SU-DHL-6 (cell line): ENCODE measurements at regions not wholly inside any gene's neighbourhood (a gene's known extent, or its start where the extent isn't known, plus 50 kb on each side); places are given as distances from the start of the nearest gene placed in this dataset.

Experiments
- H2AFZ ChIP-seq: fragments of 200-600 bp; sonication (generic); 2 replicates; pipeline ENCODE4 v1.6.1; 2014; ENCODE audit warnings: low read depth, mild to moderate bottlenecking, moderate library complexity, mixed read lengths, antibody characterized with exemption, low read length; ENCODE audit not compliant: severe bottlenecking
- H3F3A ChIP-seq: fragments of 200-600 bp; shearing (Covaris generic); 2 replicates; pipeline ENCODE4 v1.6.0; 2016; ENCODE audit warnings: antibody characterized with exemption, mild to moderate bottlenecking; ENCODE audit not compliant: insufficient read depth
- H3K27ac ChIP-seq: fragments of 200-600 bp; sonication (generic); 2 replicates; pipeline ENCODE4 v1.5.1; 2016; ENCODE audit warnings: low read depth, mild to moderate bottlenecking, low read length, moderate library complexity, mixed read lengths
- H3K27me3 ChIP-seq: fragments of 200-600 bp; sonication (generic), shearing (Covaris generic); 2 replicates; pipeline ENCODE4 v1.6.0; 2014; ENCODE audit warnings: mild to moderate bottlenecking, low read length
- H3K36me3 ChIP-seq: fragments of 200-600 bp; sonication (generic); 2 replicates; pipeline ENCODE4 v1.6.1; 2014; ENCODE audit warnings: mild to moderate bottlenecking, low read length, mixed read lengths
- H3K4me2 ChIP-seq: fragments of 300-600, 200-600 bp; shearing (Covaris generic), sonication (generic); 2 replicates; pipeline ENCODE4 v1.6.0; 2014; ENCODE audit warnings: low read length, low read depth, mild to moderate bottlenecking; ENCODE audit not compliant: poor library complexity, severe bottlenecking
- H3K4me3 ChIP-seq: fragments of 200-600 bp; sonication (generic); 2 replicates; pipeline ENCODE4 v1.5.1; 2014; ENCODE audit warnings: antibody characterized with exemption, low read length, mild to moderate bottlenecking, mixed read lengths; ENCODE audit not compliant: insufficient read depth, poor library complexity, severe bottlenecking
- H3K79me2 ChIP-seq: fragments of 200-600 bp; sonication (generic); 2 replicates; pipeline ENCODE4 v1.6.1; 2014; ENCODE audit warnings: mild to moderate bottlenecking, low read length, moderate library complexity; ENCODE audit not compliant: insufficient read depth
- H3K9ac ChIP-seq: fragments of 200-600 bp; sonication (generic); 2 replicates; pipeline ENCODE4 v1.7.0; 2014; ENCODE audit warnings: mild to moderate bottlenecking, low read length
- H3K9me2 ChIP-seq: fragments of 200-600 bp; sonication (generic); replicated peaks from 2 replicates; pipeline ENCODE4 v1.6.1; 2014; ENCODE audit warnings: low read length; ENCODE audit not compliant: insufficient read depth
- H3K9me3 ChIP-seq: fragments of 200-600 bp; sonication (generic); 2 replicates; pipeline ENCODE4 v1.6.1; 2014; ENCODE audit warnings: low read length, mixed read lengths; ENCODE audit not compliant: insufficient read depth
- H4K20me1 ChIP-seq: fragments of 200-600 bp; sonication (generic); 2 replicates; pipeline ENCODE4 v1.6.1; 2014; ENCODE audit warnings: low read depth, mild to moderate bottlenecking, antibody characterized with exemption, low read length, moderate library complexity, mixed read lengths
- EZH2phosphoT487 ChIP-seq: fragments of 200-600 bp; sonication (generic), shearing (Covaris generic); conservative IDR thresholded peaks from 2 replicates; pipeline ENCODE4 v1.6.1; 2018; ENCODE audit warnings: mild to moderate bottlenecking, antibody characterized with exemption, low read length, moderate library complexity, mixed read lengths
- TF ChIP-seq, protein P1 (sequence below): fragments of 200-600 bp; sonication (generic); IDR thresholded peaks from one replicate; pipeline ENCODE4 v1.5.1; 2017; ENCODE audit warnings: antibody characterized with exemption, mild to moderate bottlenecking, low read length, moderate library complexity; ENCODE audit not compliant: insufficient read depth, poor library complexity, severe bottlenecking

DNA sequence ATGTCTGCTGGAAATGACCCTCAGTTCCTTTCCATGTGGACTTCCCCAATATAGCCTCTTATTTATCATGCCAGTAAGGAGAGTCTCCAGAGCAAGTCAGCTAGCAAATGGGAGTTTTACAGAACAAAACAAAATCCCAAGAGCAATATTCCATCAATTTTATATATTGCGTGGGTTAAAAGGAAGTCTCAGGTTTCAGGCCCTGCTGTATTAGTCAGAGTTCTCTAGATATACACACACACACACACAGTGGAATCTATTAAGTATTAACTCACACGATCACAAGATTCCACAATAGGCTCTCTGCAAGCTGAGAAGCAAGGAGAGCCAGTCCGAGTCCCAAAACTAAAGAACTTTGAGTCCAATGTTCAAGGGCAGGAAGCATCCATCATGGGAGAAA lies 102.8 kb upstream of the MAP2 start:
- H2AFZ ChIP-seq = no peak overlapping the region
- no peaks in the 10 kb centered on the region for H3K36me3 ChIP-seq
- no peak overlapping the region for H3K27ac ChIP-seq
- no peak overlapping the region for H3K4me3 ChIP-seq
- H3K9me2 ChIP-seq = no peaks in the 10 kb centered on the region
- no peaks in the 10 kb centered on the region for H3K27me3 ChIP-seq
- no peaks in the 10 kb centered on the region for H3F3A ChIP-seq
- no peaks in the 10 kb centered on the region for H4K20me1 ChIP-seq
- H3K4me2 ChIP-seq = no peak overlapping the region
- no peaks in the 10 kb centered on the region for H3K9me3 ChIP-seq
- no peak for TF ChIP-seq EZH2phosphoT487
- TF ChIP-seq, protein P1, sequence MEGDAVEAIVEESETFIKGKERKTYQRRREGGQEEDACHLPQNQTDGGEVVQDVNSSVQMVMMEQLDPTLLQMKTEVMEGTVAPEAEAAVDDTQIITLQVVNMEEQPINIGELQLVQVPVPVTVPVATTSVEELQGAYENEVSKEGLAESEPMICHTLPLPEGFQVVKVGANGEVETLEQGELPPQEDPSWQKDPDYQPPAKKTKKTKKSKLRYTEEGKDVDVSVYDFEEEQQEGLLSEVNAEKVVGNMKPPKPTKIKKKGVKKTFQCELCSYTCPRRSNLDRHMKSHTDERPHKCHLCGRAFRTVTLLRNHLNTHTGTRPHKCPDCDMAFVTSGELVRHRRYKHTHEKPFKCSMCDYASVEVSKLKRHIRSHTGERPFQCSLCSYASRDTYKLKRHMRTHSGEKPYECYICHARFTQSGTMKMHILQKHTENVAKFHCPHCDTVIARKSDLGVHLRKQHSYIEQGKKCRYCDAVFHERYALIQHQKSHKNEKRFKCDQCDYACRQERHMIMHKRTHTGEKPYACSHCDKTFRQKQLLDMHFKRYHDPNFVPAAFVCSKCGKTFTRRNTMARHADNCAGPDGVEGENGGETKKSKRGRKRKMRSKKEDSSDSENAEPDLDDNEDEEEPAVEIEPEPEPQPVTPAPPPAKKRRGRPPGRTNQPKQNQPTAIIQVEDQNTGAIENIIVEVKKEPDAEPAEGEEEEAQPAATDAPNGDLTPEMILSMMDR = no peak
- no peak overlapping the region for H3K9ac ChIP-seq
- H3K79me2 ChIP-seq = no peaks in the 10 kb centered on the region

DNA sequence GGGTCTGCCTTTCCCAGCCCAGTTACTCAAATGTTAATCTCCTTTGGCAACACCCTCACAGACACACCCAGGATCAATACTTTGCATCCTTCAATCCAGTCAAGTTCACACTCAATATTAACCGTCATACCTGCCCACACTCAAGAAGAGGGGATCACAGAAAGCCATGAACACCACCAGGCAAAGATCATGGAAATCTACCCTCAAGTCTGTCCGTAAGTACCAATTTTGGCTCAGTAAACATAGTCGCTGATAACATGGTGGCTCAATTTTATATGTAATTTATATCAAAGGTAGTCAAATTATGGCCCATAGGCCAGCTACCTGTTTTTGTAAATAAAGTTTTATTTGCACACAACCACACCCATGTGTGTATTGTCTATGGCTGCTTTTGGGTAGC lies 102.3 kb upstream of the MAP2 start:
- no peaks in the 10 kb centered on the region for H3K36me3 ChIP-seq
- TF ChIP-seq, protein P1 = no peak
- TF ChIP-seq EZH2phosphoT487 = no peak
- no peaks in the 10 kb centered on the region for H3K9me2 ChIP-seq
- no peaks in the 10 kb centered on the region for H3K9me3 ChIP-seq
- H3K4me3 ChIP-seq = no peak overlapping the region
- no peak overlapping the region for H3K4me2 ChIP-seq
- H3K9ac ChIP-seq = no peak overlapping the region
- no peak overlapping the region for H3K27ac ChIP-seq
- no peaks in the 10 kb centered on the region for H3K27me3 ChIP-seq
- no peaks in the 10 kb centered on the region for H3K79me2 ChIP-seq
- H4K20me1 ChIP-seq = no peaks in the 10 kb centered on the region
- no peak overlapping the region for H2AFZ ChIP-seq
- no peaks in the 10 kb centered on the region for H3F3A ChIP-seq

- Histone ChIP-seq H2AFZ (no peak overlapping the region), H4K20me1 (no peaks in the 10 kb centered on the region), H3K36me3 (no peaks in the 10 kb centered on the region), H3K9me3 (no peaks in the 10 kb centered on the region), H3K9ac (no peak overlapping the region), H3K27me3 (no peaks in the 10 kb centered on the region), H3K4me2 (no peak overlapping the region), H3K4me3 (no peak overlapping the region), H3K27ac (no peak overlapping the region), H3K79me2 (no peaks in the 10 kb centered on the region), H3F3A (no peaks in the 10 kb centered on the region), H3K9me2 (no peaks in the 10 kb centered on the region)
- TF ChIP-seq, protein P1 = no peak
- TF ChIP-seq EZH2phosphoT487 = no peak
Observed at GRCh38 chr2:209322041-209322440, 101.8 kb upstream of the MAP2 start.
